Endodermal cell (in vitro differentiated cells): ENCODE measurements at regions not wholly inside any gene's neighbourhood (a gene's known extent, or its start where the extent isn't known, plus 50 kb on each side); places are given as distances from the start of the nearest gene placed in this dataset.

Experiments used
- DNase-seq: peaks from one replicate; pipeline ENCODE4 v3.0.0-alpha.2; 2017
- H3K27ac ChIP-seq: 2 replicates; pipeline ENCODE4 v1.5.1; 2013; ENCODE audit warnings: mild to moderate bottlenecking, low read depth, low read length, moderate library complexity
- H3K27me3 ChIP-seq: 2 replicates; pipeline ENCODE4 v1.6.1; 2013; ENCODE audit warnings: mild to moderate bottlenecking, low read length, moderate library complexity; ENCODE audit not compliant: insufficient read depth, control insufficient read depth, poor library complexity, severe bottlenecking
- H3K36me3 ChIP-seq: 2 replicates; pipeline ENCODE4 v1.7.0; 2013; ENCODE audit warnings: mild to moderate bottlenecking, low read length, moderate library complexity; ENCODE audit not compliant: control insufficient read depth, insufficient read depth
- H3K4me1 ChIP-seq: one replicate; pipeline ENCODE4 v1.7.0; 2013; ENCODE audit warnings: low read length; ENCODE audit not compliant: control insufficient read depth, insufficient read depth
- H3K4me3 ChIP-seq: 2 replicates; pipeline ENCODE4 v1.5.1; 2013; ENCODE audit warnings: mild to moderate bottlenecking, low read length, moderate library complexity
- H3K9ac ChIP-seq: 2 replicates; pipeline ENCODE4 v1.6.1; 2013; ENCODE audit warnings: mild to moderate bottlenecking, low read length, moderate library complexity; ENCODE audit not compliant: poor library complexity, severe bottlenecking; ENCODE audit errors: extremely low read depth
- H3K9me3 ChIP-seq: 2 replicates; pipeline ENCODE4 v1.6.1; 2013; ENCODE audit warnings: mild to moderate bottlenecking, low read length, moderate library complexity; ENCODE audit not compliant: control insufficient read depth
- H3K27ac Mint-ChIP-seq: 2 replicates; pipeline ENCODE4 v1.8.0; 2020; ENCODE audit warnings: mixed read lengths
- H3K27me3 Mint-ChIP-seq: 2 replicates; pipeline ENCODE4 v1.8.0; 2021; ENCODE audit warnings: mild to moderate bottlenecking, mixed read lengths; ENCODE audit not compliant: insufficient read depth
- H3K36me3 Mint-ChIP-seq: 2 replicates; pipeline ENCODE4 v1.8.0; 2020; ENCODE audit warnings: low read depth, mixed read lengths
- H3K4me1 Mint-ChIP-seq: 2 replicates; pipeline ENCODE4 v1.8.0; 2020; ENCODE audit warnings: mixed read lengths
- H3K4me3 Mint-ChIP-seq: 2 replicates; pipeline ENCODE4 v1.8.0; 2020; ENCODE audit warnings: mild to moderate bottlenecking, moderate library complexity, mixed read lengths
- H3K9me3 Mint-ChIP-seq: 2 replicates; pipeline ENCODE4 v1.8.0; 2020; ENCODE audit warnings: mild to moderate bottlenecking, mixed read lengths
- WGBS, 2 experiments: methylation state at CpG; one replicate each; pipeline versions ENCODE4 v1.1.5 to v1.1.7; 2013; ENCODE audit warnings: missing lambda C conversion rate in 2 of 2, mixed read lengths in 1 of 2; ENCODE audit not compliant: insufficient coverage in 1 of 2, insufficient read length in 1 of 2; 5-methylcytosine and 5-hydroxymethylcytosine counted together
- TF ChIP-seq, protein P1 (sequence below): fragments of 200-600 bp; sonication (generic); conservative IDR thresholded peaks from 2 replicates; pipeline ENCODE4 v1.5.0; 2021; ENCODE audit warnings: antibody characterized with exemption, mild to moderate bottlenecking

GRCh38 chr6:113741651-113742050, 115.5 kb upstream of the MARCKS start:
- peaks cover 5% of the 10 kb centered on the region for H3K27me3 Mint-ChIP-seq

DNA sequence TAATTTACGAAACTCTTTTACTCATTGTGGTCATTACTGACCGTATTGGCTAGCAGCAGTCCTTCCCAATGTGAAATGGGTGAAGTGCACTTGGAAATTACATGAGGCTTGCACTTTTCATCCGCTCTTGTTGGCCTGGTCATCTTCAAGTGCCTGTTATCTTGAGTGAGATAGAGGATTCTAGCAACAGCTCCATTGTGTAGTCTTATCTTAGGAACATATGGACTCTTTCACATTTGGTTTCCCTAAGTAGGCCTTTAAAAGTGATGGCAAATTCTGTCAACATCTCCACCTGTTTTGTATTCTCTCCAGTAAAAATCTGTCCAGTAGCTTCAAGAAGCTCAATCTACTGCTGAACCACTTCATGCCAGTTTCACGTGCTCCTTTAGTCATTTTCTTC, 114.8 kb upstream of the MARCKS start:
- Histone ChIP-seq H3K27ac (no peak overlapping the region), H3K36me3 (no peaks in the 10 kb centered on the region), H3K9ac (no peak overlapping the region), H3K27me3 (no peaks in the 10 kb centered on the region), H3K4me1 (no peaks in the 10 kb centered on the region), H3K9me3 (no peaks in the 10 kb centered on the region), H3K4me3 (no peak overlapping the region)
- DNase-seq = no peak
- 91 to 94% methylated on average over 4 of the region's 4 CpGs for WGBS, 2 experiments
- peaks cover 4% of the 10 kb centered on the region for H3K4me1 Mint-ChIP-seq
- H3K27ac Mint-ChIP-seq = no peak overlapping the region
- no peak overlapping the region for H3K4me3 Mint-ChIP-seq
- H3K9me3 Mint-ChIP-seq = no peaks in the 10 kb centered on the region
- no peaks in the 10 kb centered on the region for H3K36me3 Mint-ChIP-seq
- peaks cover 4% of the 10 kb centered on the region for H3K27me3 Mint-ChIP-seq
- TF ChIP-seq, protein P1, sequence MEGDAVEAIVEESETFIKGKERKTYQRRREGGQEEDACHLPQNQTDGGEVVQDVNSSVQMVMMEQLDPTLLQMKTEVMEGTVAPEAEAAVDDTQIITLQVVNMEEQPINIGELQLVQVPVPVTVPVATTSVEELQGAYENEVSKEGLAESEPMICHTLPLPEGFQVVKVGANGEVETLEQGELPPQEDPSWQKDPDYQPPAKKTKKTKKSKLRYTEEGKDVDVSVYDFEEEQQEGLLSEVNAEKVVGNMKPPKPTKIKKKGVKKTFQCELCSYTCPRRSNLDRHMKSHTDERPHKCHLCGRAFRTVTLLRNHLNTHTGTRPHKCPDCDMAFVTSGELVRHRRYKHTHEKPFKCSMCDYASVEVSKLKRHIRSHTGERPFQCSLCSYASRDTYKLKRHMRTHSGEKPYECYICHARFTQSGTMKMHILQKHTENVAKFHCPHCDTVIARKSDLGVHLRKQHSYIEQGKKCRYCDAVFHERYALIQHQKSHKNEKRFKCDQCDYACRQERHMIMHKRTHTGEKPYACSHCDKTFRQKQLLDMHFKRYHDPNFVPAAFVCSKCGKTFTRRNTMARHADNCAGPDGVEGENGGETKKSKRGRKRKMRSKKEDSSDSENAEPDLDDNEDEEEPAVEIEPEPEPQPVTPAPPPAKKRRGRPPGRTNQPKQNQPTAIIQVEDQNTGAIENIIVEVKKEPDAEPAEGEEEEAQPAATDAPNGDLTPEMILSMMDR = no peak

More at GRCh38 chr6:113741651-113742050, 115.5 kb upstream of the MARCKS start:
- Histone ChIP-seq H3K36me3 (no peaks in the 10 kb centered on the region), H3K27ac (no peak overlapping the region), H3K4me1 (no peaks in the 10 kb centered on the region), H3K9me3 (no peaks in the 10 kb centered on the region), H3K9ac (no peak overlapping the region), H3K27me3 (no peaks in the 10 kb centered on the region), H3K4me3 (no peak overlapping the region)
- TF ChIP-seq, protein P1 = no peak
- H3K4me1 Mint-ChIP-seq = peaks cover 7% of the 10 kb centered on the region
- no peak overlapping the region for H3K27ac Mint-ChIP-seq
- H3K4me3 Mint-ChIP-seq = no peak overlapping the region
- no peak for DNase-seq
- no peaks in the 10 kb centered on the region for H3K9me3 Mint-ChIP-seq
- no peaks in the 10 kb centered on the region for H3K36me3 Mint-ChIP-seq

GRCh38 chr6:113744861-113745260, 112.3 kb upstream of the MARCKS start:
- no peak for DNase-seq
- TF ChIP-seq, protein P1 = no peak
- H3K9me3 ChIP-seq = no peaks in the 10 kb centered on the region
- no peak overlapping the region for H3K27ac ChIP-seq
- no peak overlapping the region for H3K4me3 ChIP-seq
- Mint-ChIP-seq H3K9me3 (no peaks in the 10 kb centered on the region), H3K4me3 (no peak overlapping the region), H3K4me1 (peaks cover 4% of the 10 kb centered on the region), H3K27me3 (peaks cover 1% of the 10 kb centered on the region), H3K27ac (no peak overlapping the region), H3K36me3 (no peaks in the 10 kb centered on the region)
- no peaks in the 10 kb centered on the region for H3K27me3 ChIP-seq
- H3K9ac ChIP-seq = no peak overlapping the region
- H3K36me3 ChIP-seq = no peaks in the 10 kb centered on the region
- WGBS, 2 experiments = 90 to 100% methylated on average over 1 to 3 of the region's 3 CpGs
- no peaks in the 10 kb centered on the region for H3K4me1 ChIP-seq
